NCI-H69 (cell line): ENCODE measurements at regions not wholly inside any gene's neighbourhood (a gene's known extent, or its start where the extent isn't known, plus 50 kb on each side); places are given as distances from the start of the nearest gene placed in this dataset.
"Not testable (repeated sequence)": the region's sequence is repeated elsewhere in the genome, so short reads cannot be mapped to it uniquely, and the experiment has no call there.

ENCODE experiments used
- DNase-seq: peaks from one replicate; lab custom pipeline; 2025; lab: John Stamatoyannopoulos, UW

DNA sequence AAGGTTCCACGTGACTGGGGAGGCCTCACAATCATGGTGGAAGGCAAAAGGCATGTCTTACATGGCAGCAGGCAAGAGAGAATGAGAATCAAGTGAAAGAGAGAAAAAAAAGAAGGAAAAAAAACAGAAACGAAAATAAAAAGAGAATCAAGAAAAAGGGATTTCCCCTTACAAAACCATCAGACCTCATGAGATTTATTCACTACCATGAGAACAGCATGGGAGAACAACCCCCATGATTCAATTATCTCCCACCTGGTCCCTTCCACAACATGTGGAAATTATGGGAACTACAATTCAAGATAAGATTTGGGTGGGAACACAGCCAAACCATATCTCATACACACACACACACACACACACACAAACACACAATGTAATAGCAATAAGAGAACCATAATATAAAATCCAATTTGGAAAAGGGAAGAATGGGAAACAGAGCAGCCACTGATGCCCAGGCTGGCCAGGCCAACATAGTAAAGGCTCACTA lies 90.6 kb upstream of the C1QTNF7 start:
- DNase-seq, result not testable (repeated sequence)

DNA sequence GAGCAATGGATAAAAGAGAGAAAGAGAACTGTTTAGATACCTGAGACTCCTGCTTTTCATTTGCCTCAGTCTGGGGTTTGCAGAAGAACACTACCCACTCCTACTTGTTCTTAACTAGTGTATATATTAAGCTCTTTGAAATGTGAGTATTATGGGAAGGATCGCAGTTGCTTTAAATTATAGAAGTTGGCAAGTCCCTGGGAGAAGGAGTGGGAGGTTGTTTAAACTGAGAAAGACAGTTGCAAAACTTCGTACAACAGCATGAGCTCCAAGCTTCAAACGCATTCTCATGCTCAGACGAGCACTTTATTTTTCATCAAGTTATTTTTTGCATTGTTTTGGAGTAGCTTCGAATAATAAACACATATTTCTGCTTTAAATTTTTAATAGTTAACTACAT lies 88.1 kb upstream of the C1QTNF7 start:
- DNase-seq, result no peak

DNA sequence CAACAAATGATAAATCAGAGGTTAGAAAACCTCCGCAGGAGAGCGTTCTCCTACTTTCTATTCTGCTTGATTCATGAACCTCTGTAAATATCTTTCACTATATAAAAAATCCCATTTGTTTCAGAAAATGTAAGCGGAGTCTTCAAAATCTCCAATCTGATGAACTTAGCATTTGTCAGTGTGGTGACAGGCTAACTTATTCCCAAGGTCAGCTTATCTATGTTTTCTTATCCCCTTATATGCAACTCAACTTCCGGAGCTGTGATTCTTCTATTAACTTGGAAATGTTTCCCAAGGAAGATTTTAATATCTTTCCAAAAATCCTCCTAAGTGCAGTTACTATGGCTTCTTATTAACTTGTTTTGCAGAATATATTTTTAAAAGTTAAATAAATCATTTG lies 87.5 kb upstream of the C1QTNF7 start:
- no peak for DNase-seq

DNA sequence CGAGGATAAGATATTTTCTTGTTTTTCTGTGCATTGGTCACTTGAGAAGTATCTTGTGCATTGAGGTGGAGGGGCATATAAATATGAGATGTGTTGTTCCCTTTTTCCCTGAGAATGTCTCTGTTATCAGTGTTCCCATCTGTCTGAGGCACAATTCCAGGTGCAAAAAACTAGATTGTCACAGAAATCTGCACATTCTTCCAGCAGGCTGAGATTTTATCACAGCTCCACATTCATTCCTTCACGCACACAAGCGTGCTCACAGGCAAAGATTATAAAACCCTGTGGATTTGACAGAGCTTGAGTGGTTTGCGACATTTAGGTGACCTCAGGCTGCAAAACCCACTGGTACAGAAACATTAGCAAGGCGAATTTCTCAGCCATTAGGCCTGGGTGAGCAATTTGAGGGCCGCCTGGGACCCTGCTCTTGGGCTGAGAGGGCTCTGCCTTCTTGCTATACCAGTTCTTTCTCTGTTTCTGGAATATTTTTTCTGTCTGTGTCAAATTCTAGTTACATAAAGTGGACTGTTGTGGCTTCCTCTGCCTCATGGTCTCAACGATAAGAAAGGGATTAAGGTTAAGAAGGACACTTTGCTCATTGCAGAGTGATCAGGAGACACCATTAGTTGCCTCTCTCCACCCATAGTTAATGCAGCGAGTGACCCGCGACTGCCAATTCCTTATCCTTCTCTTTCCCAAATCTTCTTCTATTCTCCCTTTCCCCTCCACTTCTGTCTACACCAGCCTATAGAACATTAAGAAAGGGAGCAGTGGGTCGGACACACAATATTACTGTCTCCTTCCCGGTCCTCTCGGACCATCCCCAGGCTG lies 86.7 kb upstream of the C1QTNF7 start:
- no peak for DNase-seq

DNA sequence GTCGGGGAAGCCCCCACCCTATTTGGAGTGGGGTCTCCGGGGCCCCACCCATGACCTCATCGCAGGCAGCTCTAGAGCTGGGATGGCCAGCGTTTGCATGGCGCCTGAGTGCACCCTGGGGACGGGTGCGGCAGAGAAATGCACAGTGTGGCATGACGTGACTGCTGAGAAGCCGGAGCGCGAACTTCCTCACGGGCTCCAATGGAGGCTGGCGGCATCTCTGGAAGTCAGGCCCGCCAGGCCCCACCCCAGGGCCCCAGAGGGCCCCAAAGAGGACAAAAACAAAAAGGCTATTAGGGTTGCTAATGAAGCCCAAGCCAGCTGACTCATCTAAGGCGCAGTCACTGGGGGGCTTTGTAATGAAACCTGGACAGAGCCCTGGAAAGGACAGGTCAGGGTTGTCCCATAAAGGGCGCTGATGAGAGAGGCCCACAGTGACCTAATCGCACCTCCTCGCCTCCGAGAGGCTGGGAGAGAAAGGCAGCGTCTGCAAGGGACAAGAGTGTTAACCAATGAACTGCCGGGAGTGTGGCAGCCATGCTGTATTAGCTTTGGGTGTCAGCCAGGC lies 86.0 kb upstream of the C1QTNF7 start:
- no peak for DNase-seq

DNA sequence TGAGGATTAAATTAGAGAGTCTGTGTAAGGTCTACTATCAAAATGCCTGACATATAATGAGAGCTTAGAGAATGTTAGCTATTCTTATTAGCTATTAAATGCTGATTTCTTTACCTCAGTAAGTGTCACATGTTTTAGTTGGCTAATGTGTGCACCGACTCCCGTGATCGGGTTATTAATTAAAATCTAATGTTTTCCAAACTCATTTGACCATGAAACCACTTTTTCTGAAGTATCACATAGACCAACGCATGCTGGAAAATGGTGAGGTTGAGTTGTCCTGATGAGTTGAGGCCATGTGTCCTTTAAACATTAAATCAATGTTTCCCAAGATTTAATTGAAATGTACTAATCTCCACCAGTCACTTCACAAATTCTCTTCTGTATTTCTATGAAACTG lies 84.8 kb upstream of the C1QTNF7 start:
- no peak for DNase-seq

DNA sequence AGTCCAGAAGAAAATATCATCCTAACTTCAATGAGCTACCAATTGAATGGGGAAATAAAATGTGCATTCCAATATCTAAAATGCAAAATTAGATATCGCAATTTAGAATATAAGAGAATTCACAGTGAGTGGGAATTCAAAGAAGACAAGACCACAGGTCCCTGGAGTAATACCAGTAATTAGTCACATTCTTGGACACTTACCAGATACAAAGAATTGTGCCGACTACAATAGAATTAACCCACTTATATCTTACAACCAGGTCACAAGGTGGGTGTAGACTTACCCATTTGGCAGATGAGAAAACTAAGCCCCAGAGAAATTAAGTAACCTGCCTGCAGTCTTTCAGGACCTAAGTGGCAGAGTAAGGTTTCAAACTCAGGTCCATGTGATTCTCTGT lies 84.3 kb upstream of the C1QTNF7 start:
- no peak for DNase-seq

DNA sequence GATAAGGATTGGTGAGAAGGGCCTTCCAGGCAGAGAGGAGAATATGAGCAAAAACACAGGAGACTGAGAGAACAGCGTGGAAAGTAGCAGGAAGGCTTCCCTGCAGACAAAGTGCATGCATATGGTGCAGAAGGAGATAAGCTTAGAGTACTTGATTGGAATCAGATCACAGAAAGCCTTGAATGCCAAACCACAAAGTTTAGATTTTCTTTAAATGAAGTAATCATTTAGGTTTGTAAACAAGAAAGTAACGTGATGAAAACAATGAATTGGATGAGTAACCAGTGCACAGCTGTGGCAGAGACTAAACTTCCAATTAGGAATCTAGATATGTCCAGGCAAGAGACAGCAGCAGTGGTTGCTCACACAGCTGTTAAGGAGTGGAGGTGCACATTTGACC lies 83.8 kb upstream of the C1QTNF7 start:
- no peak for DNase-seq

DNA sequence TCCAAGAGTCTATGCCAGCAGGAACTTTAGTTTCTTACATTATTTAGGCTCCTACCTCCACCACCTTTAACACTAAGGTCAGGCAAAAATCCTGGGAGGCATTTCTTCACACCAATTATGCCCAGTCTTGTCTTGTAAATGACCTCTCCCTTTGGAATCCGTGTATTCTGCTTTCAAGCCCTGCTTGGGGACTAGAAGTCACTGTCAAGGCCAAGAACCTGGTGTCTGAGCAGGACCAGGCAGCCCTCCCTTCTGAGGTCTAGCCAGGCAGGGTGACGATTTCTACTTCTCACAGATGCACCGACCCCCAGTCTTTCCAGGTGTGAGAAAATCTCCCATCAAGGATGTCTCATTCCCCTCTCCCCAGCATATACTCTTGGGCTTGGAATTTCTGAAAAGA lies 82.7 kb upstream of the C1QTNF7 start:
- DNase-seq, result no peak

DNA sequence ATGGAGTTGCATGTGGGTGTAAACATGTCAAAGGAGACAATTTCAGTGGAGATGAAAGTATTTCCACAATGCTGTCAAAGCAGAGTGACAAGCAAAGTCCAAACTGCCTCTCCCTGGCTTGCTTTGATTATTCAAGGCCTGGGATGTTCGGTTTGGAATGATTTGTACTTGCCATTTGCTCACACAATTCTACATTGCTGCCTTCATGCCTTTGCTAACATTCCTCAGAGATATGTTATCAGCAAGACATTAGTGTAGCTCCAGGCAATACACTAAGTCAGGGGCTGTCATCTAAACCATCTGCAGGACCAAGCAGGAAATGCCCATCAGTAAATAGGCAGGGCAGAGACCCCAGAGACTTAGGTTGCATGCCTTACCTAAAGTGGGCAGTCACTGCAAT lies 79.6 kb upstream of the C1QTNF7 start:
- no peak for DNase-seq

DNA sequence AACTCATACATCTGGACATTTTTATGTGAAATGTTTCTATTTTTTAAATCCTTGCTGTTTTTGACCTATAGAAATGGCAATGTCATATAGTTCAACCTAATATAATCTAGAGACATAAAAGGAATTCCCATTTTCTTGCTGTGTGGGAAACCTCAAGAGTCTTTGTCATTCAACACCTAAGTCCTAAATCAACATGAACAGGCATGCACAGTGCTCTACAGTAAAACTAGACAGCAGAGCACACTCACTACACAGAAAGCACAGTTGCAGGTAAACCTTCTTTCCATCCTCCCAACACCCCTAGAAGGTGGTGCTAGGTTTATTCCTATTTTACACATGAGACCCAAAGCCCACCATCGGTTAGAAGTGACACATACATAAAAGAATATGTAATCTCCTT lies 79.1 kb upstream of the C1QTNF7 start:
- no peak for DNase-seq

DNA sequence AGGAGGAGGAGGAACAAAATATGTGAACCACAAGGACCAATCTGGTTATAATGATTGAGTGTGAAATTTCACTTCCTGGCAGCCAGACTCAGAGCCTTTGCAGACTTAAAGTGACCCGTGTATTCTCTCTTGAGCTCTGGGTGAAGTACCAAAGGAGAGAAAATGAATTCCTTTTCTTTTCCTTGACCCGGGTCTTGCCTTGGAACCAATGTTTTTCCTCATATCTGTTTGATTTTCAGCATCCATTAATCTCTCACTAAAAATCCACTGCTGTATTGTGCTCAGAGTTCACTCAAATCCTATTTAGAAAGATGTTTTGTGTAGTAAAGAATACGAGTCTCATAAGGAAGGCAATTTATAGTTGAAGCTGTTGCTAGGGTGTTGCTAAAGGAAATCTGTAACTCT lies 78.3 kb upstream of the C1QTNF7 start:
- DNase-seq, result no peak

DNA sequence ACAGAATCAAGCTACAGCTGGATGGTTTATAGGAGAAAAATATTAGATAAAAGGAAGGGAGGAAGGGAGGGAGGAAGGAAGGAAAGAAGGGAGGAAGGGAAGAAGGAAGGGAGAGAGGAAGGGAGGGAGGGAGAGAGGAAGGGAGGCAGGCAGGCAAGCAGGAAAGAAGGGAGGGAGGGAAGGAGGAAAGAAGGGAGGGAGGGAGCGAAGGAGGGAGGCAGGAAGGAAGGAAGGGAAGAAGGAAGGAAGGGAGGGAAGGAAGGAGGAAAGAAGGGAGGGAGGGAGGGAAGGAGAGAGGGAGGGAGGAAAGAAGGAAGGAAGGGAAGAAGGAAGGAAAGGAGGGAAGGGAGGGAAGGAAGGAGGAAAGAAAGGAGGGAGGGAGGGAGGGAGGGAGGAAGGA lies 77.9 kb upstream of the C1QTNF7 start:
- DNase-seq, result no peak

DNA sequence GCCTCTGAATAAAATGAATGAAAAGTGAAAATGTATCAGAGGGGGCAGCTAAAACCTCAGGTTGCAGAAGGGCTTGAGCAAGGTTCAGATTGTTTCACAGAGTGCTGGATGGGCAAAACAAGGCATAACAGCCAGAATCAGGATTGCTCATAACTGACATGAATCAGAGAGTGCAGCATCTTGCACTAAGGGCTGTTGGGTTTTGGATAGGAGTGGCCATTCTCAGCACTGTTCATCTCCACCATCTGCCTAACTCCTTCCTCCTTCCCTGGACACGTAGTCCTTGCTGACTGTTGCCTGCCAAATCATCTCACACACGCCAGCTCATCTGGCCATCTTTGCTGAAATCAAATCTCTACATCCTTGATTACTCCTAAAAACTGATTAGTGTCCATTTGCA lies 75.3 kb upstream of the C1QTNF7 start:
- no peak for DNase-seq

DNA sequence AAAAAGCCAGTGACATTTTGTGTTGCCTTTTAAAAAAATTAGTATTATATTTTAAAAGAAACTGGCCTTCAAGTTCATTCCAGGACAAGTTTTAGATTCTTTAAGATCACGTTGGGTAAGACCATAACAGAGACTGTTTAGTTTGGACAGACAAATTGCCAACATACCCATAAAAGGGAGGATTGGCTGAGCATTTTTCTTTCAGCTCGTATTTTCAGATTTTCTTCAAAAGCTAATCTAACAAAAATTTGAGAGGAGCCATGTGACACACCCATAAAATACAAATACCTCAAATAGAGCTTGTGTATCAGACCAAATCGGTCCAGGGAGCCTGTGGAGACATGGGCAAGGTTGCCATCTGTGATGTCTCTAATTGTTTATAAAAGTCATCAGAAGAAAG lies 74.6 kb upstream of the C1QTNF7 start:
- no peak for DNase-seq

DNA sequence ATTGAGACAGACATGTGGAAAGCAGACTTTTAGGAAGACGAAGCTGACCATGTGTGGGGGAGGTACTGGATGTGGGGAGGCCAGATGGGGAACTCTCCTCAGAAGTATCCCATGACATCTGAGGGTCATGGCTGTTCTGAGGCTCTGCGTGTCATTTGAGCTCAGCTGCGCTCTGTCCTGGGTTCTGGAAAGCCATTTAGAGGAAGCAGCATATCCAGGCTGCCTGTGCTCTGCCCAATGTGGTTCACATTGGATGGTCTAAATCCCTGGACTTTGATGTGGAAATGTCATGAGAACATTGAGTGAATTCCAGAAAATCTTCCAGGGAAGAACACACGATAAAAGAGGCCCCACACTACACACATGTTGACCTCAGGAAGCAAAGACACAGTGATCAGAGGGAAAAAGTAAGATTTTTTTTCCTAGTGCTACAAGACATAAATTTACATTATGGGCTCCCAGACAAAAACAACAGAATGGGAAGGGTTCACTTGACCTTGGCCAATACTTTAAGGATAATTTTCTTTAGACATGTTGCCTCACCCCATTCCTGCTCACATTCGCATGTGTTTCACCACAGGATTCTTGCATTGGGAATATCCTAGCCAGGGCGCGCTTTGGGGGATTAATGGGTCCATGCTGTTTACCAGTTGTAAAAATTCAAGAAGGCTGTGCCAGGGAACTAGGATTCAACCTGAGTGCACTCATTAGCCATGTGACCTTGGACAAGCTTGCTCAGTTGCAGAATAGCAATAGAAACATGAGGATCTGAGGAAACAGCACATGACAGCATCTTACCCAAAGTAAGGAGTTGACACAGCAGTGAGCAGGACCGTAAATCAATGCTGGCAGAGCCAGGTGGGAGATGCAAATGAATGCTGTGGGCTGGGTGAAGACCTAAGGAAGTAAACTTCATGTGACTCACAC lies 73.2 kb upstream of the C1QTNF7 start:
- DNase-seq, result no peak

DNA sequence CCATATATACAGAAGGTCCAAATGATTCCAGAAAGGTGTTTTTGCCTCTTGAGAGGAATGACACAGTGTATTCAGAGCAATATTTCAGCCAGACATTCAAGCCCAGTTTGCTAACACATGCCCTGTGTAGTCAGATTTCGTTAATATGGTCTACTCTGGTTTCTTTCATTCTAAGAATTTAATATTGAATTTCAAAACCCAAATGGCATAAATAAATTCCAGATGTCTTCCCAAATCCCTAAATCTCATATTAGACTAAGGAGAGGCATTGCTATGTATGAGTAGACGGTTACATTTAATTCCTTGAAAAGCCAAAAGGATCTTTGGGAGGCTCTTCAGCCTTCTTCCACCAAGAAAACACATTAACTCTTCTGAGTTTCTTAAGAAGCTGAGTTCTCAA lies 66.3 kb upstream of the C1QTNF7 start:
- no peak for DNase-seq

DNA sequence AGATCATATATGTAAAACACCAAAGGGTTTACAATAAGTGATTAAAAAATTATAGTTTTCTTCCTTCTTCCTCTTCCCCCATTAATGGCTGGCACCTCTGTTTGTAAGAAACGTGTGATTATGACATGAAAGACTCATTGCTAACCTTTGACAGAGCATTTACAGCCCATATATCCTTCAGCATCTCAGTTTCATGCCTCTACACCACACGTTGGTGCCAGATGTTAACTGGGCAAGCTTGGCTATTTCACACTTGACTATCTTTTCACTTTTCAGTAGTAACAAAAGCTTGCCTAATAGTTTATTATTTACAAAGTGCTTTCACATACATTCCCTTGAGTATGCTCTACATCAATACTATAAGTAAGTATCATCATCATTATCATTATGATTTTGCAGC lies 65.3 kb upstream of the C1QTNF7 start:
- DNase-seq, result no peak

DNA sequence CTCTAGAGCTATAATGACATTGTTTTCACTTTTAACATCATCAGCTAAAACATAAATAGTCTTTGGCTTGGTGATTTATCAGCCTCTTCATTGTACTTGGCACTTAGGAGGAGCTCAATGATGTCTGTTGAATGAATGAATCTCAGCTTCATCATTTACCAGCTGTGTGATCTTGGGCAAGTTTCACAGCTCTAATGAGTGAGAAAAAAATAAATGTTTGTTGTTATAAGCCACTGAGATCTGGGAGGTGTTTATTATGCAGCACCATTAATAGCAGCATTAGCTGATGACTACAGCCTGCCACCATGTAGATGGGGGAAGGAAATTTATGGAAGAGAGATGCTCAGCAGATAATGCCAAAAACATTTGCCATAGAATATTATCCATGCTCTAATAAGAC lies 63.6 kb upstream of the C1QTNF7 start:
- DNase-seq, result no peak

DNA sequence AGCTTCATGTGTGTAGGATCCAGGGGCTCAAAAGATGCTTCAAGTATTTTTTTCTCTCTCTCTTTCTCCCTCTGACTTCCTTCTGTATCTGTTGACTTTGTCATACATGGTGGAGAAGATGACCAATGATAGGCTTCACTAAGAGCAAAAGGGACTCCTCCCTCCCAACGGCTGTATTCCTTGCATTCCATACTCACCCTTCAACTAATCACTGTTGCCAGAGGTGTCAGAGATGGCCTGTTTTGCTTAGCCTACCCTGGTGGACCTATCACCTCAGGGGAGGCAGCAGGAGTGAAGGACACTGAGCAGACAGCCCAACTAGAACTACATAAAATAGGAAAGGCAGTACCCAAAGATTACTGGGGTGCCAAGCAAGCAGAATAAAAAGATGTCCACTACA lies 62.2 kb upstream of the C1QTNF7 start:
- no peak for DNase-seq

DNA sequence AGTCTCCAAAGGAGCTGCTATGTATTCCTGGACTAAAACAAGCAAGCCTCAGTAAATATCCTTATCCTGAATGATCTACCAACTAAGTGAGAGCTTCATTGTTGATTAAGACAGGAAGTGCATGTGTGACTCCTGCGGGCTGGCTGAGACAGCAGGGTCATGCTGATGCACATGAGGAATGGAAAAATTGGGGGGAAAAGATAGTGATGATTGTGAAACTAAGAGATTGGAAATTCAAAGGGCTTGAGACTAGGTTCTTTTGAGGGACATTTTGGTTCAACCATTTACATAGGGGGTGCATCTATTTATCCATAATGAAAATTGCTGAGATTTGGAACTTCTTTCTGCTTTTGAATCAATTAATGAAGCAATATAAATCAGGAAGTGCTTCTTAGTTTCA lies 61.1 kb upstream of the C1QTNF7 start:
- no peak for DNase-seq

DNA sequence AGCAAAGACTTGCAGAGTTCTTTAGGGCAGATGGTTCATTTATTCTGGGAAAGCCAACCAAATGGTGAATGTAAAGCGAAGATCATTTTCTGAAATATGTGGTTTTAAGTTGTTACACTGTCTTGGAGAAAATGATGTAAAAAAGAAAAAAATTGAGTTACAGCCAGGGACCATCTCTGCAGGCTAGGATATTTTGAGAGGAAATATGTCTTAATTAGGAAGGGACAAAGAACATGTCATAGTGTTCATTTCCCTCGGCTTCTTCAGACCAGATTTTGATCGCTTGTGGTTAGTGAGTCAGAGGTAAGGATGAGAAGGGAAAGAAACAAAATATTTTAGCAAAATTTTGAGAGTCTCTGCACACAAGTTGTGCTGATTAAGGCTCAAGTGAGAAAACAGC lies 59.0 kb upstream of the C1QTNF7 start:
- DNase-seq, result no peak

DNA sequence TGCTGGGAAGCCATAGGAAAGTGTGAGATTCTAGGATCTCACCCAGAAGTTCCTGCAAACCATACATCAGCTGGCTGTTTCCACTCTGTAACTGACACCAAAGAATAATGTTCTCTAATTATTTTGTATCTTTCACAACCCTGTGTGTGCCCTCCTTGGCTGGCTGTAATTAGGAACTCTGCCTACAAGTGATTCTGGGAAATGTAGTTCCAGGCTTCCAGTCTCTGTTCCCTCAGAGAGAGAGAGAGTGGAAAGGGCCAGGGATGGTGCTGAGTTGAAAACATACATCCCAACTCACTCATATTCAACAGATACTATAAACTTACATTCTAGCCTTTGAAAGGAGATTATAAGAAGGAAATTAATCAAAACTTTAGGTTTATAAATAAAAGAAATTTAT lies 57.5 kb upstream of the C1QTNF7 start:
- DNase-seq, result no peak
